Breast epithelium (tissue), 4 donors: ENCODE measurements at regions not wholly inside any gene's neighbourhood (a gene's known extent, or its start where the extent isn't known, plus 50 kb on each side); places are given as distances from the start of the nearest gene placed in this dataset.

Experiments used
- DNase-seq, 2 donors: peaks; one replicate each; pipeline ENCODE4 v3.0.0-alpha.2; 2019; ENCODE audit warnings: low spot score in 2 of 2
- H3K27ac ChIP-seq, 2 donors: fragments of 200-600 bp; sonication (generic) in 1 of 2; one replicate each; pipeline ENCODE4 v1.5.1; 2016 to 2019; ENCODE audit warnings: mild to moderate bottlenecking in 1 of 2
- H3K27me3 ChIP-seq, 2 donors: fragments of 200-600 bp; sonication (generic) in 1 of 2; one replicate each; pipeline versions ENCODE4 v1.5.1 to v1.6.0; 2017 to 2019; ENCODE audit warnings: control low read depth in 1 of 2, mild to moderate bottlenecking in 1 of 2
- H3K36me3 ChIP-seq: fragments of 200-600 bp; one replicate; pipeline ENCODE4 v1.5.1; 2019
- H3K4me1 ChIP-seq, 2 donors: fragments of 200-600 bp; sonication (generic); one replicate each; pipeline ENCODE4 v1.5.1; 2016 to 2019; ENCODE audit warnings: control low read depth in 1 of 2
- H3K4me3 ChIP-seq, 3 donors: fragments of 200-600 bp; sonication (generic); 1 replicate in 2 of 3; 2 replicates in 1 of 3; pipeline ENCODE4 v1.5.1; 2016 to 2019; ENCODE audit warnings: mild to moderate bottlenecking in 3 of 3, moderate library complexity in 2 of 3
- H3K9me3 ChIP-seq, 2 donors: fragments of 200-600 bp; sonication (generic) in 1 of 2; one replicate each; pipeline ENCODE4 v1.5.1; 2016 to 2019; ENCODE audit warnings: control low read depth in 1 of 2
- POLR2A ChIP-seq: fragments of 450-650 bp; IDR thresholded peaks from one replicate; pipeline ENCODE4 v1.6.1; 2016; ENCODE audit warnings: antibody characterized with exemption, mild to moderate bottlenecking, moderate library complexity
- POLR2AphosphoS5 ChIP-seq, 3 donors: sonication (generic); formaldehyde crosslinking; IDR thresholded peaks; one replicate each; pipeline ENCODE4 v1.6.1; 2017; ENCODE audit warnings: antibody characterized with exemption in 3 of 3
- intact Hi-C: fragments of 100-400 bp; cut with DNase I; formaldehyde crosslinking; loops from one replicate; pipeline ENCODE4 v1.15.1; 2023; ENCODE audit warnings: low total_unique reads
- TF ChIP-seq, protein P1 (sequence below), 3 donors: fragments of 450-650 bp; IDR thresholded peaks; one replicate each; pipeline ENCODE4 v1.5.1; 2016 to 2017; ENCODE audit warnings: antibody characterized with exemption in 3 of 3, mild to moderate bottlenecking in 3 of 3, moderate library complexity in 3 of 3

DNA sequence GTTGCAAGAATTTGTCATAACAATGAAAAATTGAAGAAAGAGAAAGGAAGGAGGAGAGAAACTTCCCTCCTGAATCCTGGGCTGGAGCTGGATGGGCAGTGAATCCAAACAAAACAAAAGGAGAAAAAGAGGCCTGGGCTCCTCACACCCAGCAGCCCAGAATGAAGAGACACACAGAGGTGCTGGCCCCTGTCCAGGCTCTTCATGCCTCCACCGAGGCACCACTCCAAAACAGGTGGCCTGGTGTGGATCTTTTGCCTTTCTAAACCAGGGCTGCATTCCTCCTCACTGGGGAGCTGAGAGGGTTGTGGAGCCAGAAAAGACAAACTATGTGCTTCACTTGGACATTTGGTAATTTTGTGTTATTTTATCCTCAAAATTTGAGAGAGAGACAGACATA is 76.0 kb downstream of the FAM124B start:
- no peaks in the 10 kb centered on the region for H3K4me1 ChIP-seq
- no peaks in the 10 kb centered on the region for H3K9me3 ChIP-seq
- no peak overlapping the region for H3K4me3 ChIP-seq
- no peak overlapping the region for H3K27ac ChIP-seq
- DNase-seq, result no peak
- TF ChIP-seq POLR2AphosphoS5 (IDR thresholded peaks at IDR 0.05), result no peak
- TF ChIP-seq, protein P1, sequence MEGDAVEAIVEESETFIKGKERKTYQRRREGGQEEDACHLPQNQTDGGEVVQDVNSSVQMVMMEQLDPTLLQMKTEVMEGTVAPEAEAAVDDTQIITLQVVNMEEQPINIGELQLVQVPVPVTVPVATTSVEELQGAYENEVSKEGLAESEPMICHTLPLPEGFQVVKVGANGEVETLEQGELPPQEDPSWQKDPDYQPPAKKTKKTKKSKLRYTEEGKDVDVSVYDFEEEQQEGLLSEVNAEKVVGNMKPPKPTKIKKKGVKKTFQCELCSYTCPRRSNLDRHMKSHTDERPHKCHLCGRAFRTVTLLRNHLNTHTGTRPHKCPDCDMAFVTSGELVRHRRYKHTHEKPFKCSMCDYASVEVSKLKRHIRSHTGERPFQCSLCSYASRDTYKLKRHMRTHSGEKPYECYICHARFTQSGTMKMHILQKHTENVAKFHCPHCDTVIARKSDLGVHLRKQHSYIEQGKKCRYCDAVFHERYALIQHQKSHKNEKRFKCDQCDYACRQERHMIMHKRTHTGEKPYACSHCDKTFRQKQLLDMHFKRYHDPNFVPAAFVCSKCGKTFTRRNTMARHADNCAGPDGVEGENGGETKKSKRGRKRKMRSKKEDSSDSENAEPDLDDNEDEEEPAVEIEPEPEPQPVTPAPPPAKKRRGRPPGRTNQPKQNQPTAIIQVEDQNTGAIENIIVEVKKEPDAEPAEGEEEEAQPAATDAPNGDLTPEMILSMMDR (IDR thresholded peaks at IDR 0.05), result no peak
- TF ChIP-seq POLR2A, result no peak
- no peaks in the 10 kb centered on the region for H3K27me3 ChIP-seq
- intact Hi-C loops, result no loop called here
- no peaks in the 10 kb centered on the region for H3K36me3 ChIP-seq

- Histone ChIP-seq H3K9me3 (no peaks in the 10 kb centered on the region), H3K4me1 (no peaks in the 10 kb centered on the region), H3K27ac (no peak overlapping the region), H3K36me3 (no peaks in the 10 kb centered on the region), H3K27me3 (no peaks in the 10 kb centered on the region), H3K4me3 (no peak overlapping the region)
- DNase-seq, result no peak
- no peak for TF ChIP-seq POLR2A
- no peak for TF ChIP-seq POLR2AphosphoS5 (IDR thresholded peaks at IDR 0.05)
- TF ChIP-seq, protein P1 (IDR thresholded peaks at IDR 0.05), result no peak
- intact Hi-C loops, result no loop called here
Measured at GRCh38 chr2:224324604-224325003, 77.3 kb downstream of the FAM124B start.

GRCh38 chr2:224320660-224321059 is 81.2 kb downstream of the FAM124B start:
- H3K4me1 ChIP-seq, result no peaks in the 10 kb centered on the region
- no peak overlapping the region for H3K4me3 ChIP-seq
- TF ChIP-seq, protein P1 (IDR thresholded peaks at IDR 0.05), result no peak
- no peak for TF ChIP-seq POLR2A
- TF ChIP-seq POLR2AphosphoS5 (IDR thresholded peaks at IDR 0.05), result no peak
- intact Hi-C loops, result no loop called here
- H3K27ac ChIP-seq, result no peak overlapping the region
- H3K9me3 ChIP-seq, result no peaks in the 10 kb centered on the region
- DNase-seq, result no peak
- no peaks in the 10 kb centered on the region for H3K36me3 ChIP-seq
- no peaks in the 10 kb centered on the region for H3K27me3 ChIP-seq

DNA sequence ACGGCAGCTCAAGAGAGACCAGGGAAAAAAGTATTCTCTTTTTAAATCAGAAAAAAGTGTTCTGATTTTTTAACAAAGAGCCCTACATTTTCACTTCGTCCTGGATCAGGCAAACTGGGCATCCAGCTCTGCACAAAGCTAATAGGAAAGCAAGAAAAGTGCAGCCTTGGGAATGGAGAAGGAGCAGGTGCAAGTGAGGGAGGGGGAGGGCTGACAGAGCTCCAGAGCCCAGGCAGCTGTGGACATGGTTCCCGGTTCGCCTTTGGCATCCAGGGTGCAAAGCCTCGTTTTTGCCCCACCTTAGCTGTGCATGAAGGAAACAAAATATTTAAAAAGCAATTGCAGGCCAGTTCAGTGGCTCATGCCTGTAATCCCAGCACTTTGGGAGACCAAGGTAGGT is 82.2 kb downstream of the FAM124B start:
- H3K4me3 ChIP-seq, result no peak overlapping the region
- H3K9me3 ChIP-seq, result no peaks in the 10 kb centered on the region
- H3K36me3 ChIP-seq, result no peaks in the 10 kb centered on the region
- no peaks in the 10 kb centered on the region for H3K27me3 ChIP-seq
- no peak for DNase-seq
- H3K27ac ChIP-seq, result no peak overlapping the region
- no peaks in the 10 kb centered on the region for H3K4me1 ChIP-seq
- TF ChIP-seq, protein P1 (IDR thresholded peaks at IDR 0.05), result no peak
- TF ChIP-seq POLR2A, result no peak
- no peak for TF ChIP-seq POLR2AphosphoS5 (IDR thresholded peaks at IDR 0.05)
- intact Hi-C loops, result no loop called here

GRCh38 chr2:224312741-224313140 is 89.2 kb downstream of the FAM124B start:
- H3K9me3 ChIP-seq, result no peaks in the 10 kb centered on the region
- no peaks in the 10 kb centered on the region for H3K36me3 ChIP-seq
- no peak for DNase-seq
- no peaks in the 10 kb centered on the region for H3K27me3 ChIP-seq
- no peaks in the 10 kb centered on the region for H3K4me1 ChIP-seq
- TF ChIP-seq POLR2A (no peak), POLR2AphosphoS5 (IDR thresholded peaks at IDR 0.05) (no peak)
- TF ChIP-seq, protein P1 (IDR thresholded peaks at IDR 0.05), result no peak
- no peak overlapping the region for H3K27ac ChIP-seq
- intact Hi-C loops, result no loop called here
- no peak overlapping the region for H3K4me3 ChIP-seq
